ENCODE measurements at regions not wholly inside any gene's neighbourhood (a gene's known extent, or its start where the extent isn't known, plus 50 kb on each side); places are given as distances from the start of the nearest gene placed in this dataset.

DNA sequence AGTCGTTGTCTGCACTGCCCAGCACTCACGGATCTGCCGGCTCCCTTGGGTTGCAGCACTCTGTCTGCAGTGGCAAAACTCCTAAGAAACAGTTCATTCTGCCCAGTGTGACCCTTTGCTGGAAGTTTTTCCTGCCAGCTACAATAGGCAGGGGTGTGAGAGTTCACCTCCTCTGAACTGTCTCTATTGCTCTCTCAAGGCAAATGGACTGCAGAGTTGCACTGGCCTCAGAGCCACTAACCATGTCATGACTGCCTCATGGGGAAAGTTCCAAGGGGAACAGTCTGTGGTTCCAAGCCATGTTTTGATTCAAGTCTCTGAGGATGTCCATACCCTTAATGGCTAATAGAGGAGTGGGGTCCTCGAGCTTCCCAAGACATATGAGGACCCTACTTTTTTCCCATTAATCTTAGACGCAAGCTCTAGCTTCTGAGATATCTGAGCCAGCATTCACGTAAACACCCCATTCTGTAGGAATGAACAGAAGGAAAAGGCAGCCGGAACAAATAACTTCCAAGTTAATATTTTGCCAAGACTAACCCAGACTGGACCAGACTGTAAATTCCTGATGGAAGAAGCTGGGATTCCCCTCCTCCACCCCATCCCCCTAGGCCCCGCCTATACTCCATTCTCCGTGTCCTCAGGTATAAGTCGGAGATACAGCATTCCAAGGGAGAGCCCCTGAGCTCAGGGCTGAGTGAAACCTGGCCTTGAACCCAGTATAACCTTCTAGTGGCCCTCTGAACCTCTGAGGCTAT, 93.8 kb upstream of the AKT3 start:
- H3K36me3 ChIP-seq (ENCODE audit: control insufficient read depth, insufficient read depth, low read length), result no peaks in the 10 kb centered on the region
- no peak overlapping the region for H2AFZ ChIP-seq
- no peaks in the 10 kb centered on the region for H3K79me2 ChIP-seq
- no peak overlapping the region for H3K27ac ChIP-seq
- no peak overlapping the region for H3K4me2 ChIP-seq (ENCODE audit: low read length)
- no peak overlapping the region for H3K4me3 ChIP-seq (ENCODE audit: low read depth, low read length)
- H3K4me1 ChIP-seq, result no peaks in the 10 kb centered on the region
- no peaks in the 10 kb centered on the region for H3K9me3 ChIP-seq (ENCODE audit: control insufficient read depth, low read length)
- H3K27me3 ChIP-seq (ENCODE audit: control insufficient read depth, insufficient read depth, low read length), result no peaks in the 10 kb centered on the region
- TF ChIP-seq, protein P1, sequence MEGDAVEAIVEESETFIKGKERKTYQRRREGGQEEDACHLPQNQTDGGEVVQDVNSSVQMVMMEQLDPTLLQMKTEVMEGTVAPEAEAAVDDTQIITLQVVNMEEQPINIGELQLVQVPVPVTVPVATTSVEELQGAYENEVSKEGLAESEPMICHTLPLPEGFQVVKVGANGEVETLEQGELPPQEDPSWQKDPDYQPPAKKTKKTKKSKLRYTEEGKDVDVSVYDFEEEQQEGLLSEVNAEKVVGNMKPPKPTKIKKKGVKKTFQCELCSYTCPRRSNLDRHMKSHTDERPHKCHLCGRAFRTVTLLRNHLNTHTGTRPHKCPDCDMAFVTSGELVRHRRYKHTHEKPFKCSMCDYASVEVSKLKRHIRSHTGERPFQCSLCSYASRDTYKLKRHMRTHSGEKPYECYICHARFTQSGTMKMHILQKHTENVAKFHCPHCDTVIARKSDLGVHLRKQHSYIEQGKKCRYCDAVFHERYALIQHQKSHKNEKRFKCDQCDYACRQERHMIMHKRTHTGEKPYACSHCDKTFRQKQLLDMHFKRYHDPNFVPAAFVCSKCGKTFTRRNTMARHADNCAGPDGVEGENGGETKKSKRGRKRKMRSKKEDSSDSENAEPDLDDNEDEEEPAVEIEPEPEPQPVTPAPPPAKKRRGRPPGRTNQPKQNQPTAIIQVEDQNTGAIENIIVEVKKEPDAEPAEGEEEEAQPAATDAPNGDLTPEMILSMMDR (IDR thresholded peaks at IDR 0.05), result no peak
- no peak overlapping the region for H3K9ac ChIP-seq

DNA sequence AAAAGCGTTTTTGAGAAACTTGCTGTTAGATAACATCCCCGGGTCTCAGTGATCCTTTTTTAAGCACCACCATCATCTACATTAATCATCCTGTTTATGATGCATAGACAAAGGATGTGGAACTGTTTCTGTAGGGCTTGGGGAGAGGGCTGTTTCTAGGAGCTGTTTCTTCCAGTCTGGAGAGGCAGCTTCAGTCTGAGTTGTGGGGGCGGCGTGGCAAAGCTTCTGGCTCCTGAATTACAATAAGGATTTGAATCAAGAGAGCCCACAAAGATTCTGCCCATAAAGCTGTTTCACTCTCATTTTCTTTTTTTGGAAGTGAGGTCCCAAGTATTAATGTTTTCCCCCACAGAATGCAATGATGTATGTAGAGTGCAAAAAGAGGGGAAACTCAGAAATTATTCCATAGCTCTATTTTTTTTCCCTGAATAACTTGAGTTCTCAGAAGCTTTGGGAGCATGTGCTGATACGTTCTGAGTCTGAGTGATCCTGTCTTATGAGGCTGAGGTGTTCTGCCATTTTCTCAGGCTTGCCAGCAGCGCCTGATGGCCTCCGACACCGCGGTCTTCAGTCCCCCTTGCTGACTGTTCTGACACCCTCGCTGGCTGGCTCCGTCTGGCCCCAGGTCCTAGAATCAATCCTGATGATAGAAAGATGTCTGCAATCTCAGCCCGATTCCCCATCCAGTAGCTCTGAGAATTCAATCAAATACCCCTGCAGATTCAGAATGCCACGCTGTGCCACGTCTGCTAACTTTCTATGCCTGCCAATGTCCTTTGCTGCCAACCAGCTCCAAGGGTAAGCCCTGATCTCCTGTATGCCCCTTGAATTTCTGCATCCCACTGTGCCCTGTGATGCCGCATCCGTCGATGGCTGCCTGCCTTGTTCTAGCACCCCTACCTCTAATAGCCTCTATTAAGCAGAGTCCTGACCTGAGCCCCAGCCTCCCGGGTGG, 92.4 kb upstream of the AKT3 start:
- Histone ChIP-seq H3K27me3 (ENCODE audit: control insufficient read depth, insufficient read depth, low read length) (no peaks in the 10 kb centered on the region), H3K27ac (no peak overlapping the region), H2AFZ (no peak overlapping the region), H3K4me3 (ENCODE audit: low read depth, low read length) (no peak overlapping the region), H3K4me1 (no peaks in the 10 kb centered on the region), H3K4me2 (ENCODE audit: low read length) (no peak overlapping the region), H3K36me3 (ENCODE audit: control insufficient read depth, insufficient read depth, low read length) (no peaks in the 10 kb centered on the region), H3K9ac (no peak overlapping the region), H3K79me2 (no peaks in the 10 kb centered on the region), H3K9me3 (ENCODE audit: control insufficient read depth, low read length) (no peaks in the 10 kb centered on the region)
- TF ChIP-seq, protein P1 (IDR thresholded peaks at IDR 0.05), result no peak

DNA sequence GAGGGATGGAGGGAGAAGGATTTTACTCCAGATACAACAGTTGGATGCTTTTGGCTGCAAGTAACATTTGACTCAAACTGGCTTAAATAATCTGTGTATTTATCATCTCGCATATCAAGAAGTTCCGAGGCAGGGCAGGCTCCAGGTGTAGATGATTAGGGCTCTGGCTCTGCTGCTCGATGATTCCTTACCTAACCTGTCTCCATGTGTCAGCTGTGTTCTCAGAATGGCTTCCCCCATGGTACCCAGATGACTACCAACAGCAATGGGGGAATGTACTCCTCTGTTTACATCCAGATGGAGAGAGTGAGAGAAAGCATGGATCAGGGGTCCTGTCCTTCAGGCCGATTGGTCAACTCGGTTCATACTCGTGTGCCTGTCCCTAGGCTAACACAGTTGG, 90.4 kb upstream of the AKT3 start:
- Histone ChIP-seq H3K79me2 (no peaks in the 10 kb centered on the region), H3K4me3 (ENCODE audit: low read depth, low read length) (no peak overlapping the region)
- TF ChIP-seq, protein P1 (IDR thresholded peaks at IDR 0.05), result no peak

DNA sequence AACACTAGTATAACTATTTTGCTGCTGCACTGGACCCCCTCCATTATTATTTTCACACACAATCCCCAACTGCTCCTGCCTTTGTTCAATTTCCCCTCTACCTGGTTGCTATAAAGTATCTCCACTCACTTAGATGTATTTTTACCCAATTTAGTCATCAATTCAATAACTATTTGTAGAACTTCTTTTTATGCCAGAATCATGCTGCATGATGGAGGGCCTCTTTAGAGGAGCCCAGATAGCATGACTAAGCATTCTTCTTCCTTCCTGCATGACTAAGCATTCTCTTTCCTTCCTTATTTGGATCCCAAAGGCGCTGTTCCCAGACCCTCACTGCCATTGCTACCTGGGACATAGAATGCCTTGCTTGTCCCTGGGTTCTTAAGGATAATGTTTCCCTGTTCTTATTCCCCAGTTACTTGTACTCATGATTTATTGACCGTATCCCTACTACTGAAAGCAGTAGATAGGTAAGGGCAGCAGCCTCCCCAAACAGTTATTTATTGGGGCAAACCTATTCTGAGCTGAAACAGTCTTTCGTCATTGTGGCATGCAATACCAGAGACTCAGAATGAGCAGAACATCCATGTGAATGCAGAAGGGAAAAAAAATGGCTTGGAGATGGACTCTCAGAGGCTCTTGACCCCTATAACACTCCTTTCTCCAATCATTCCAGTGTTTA, 89.3 kb upstream of the AKT3 start:
- TF ChIP-seq, protein P1 (IDR thresholded peaks at IDR 0.05), result no peak
- H3K36me3 ChIP-seq (ENCODE audit: control insufficient read depth, insufficient read depth, low read length), result no peaks in the 10 kb centered on the region

More for the DNA sequence above, 90.4 kb upstream of the AKT3 start:
- Histone ChIP-seq H2AFZ (no peak overlapping the region), H3K36me3 (ENCODE audit: control insufficient read depth, insufficient read depth, low read length) (no peaks in the 10 kb centered on the region), H3K9me3 (ENCODE audit: control insufficient read depth, low read length) (no peaks in the 10 kb centered on the region), H3K4me2 (ENCODE audit: low read length) (no peak overlapping the region), H3K27ac (no peak overlapping the region), H3K27me3 (ENCODE audit: control insufficient read depth, insufficient read depth, low read length) (no peaks in the 10 kb centered on the region), H3K9ac (no peak overlapping the region), H3K4me1 (no peaks in the 10 kb centered on the region)

More for the DNA sequence above, 89.3 kb upstream of the AKT3 start:
- Histone ChIP-seq H3K9ac (no peak overlapping the region), H3K79me2 (no peaks in the 10 kb centered on the region), H3K4me2 (ENCODE audit: low read length) (no peak overlapping the region), H3K27me3 (ENCODE audit: control insufficient read depth, insufficient read depth, low read length) (no peaks in the 10 kb centered on the region), H2AFZ (no peak overlapping the region), H3K27ac (no peak overlapping the region), H3K4me1 (no peaks in the 10 kb centered on the region), H3K4me3 (ENCODE audit: low read depth, low read length) (no peak overlapping the region), H3K9me3 (ENCODE audit: control insufficient read depth, low read length) (no peaks in the 10 kb centered on the region)
